WTC11 (cell line): ENCODE measurements at regions not wholly inside any gene's neighbourhood (a gene's known extent, or its start where the extent isn't known, plus 50 kb on each side); places are given as distances from the start of the nearest gene placed in this dataset.

Experiments
- ATAC-seq: fragments of 200-7000 bp; cut with Tn5 transposase; 2 replicates; pipeline ENCODE4 v1.10.0; 2021; ENCODE audit warnings: mild to moderate bottlenecking, moderate library complexity
- CTCF ChIA-PET: fragments of 300-600 bp; sonication (Branson Sonifier 250); formaldehyde crosslinking; loops from one replicate; lab custom pipeline; 2021; ENCODE audit warnings: antibody characterized with exemption; lab: Charles Lee
- POLR2A ChIA-PET: fragments of 350-600 bp; sonication (Branson Sonifier 250); formaldehyde crosslinking; loops from one replicate; lab custom pipeline; 2021; ENCODE audit warnings: antibody characterized with exemption; lab: Charles Lee
- DNase-seq: peaks from one replicate; pipeline ENCODE4 v3.0.0; 2021; ENCODE audit warnings: low spot score
- H3K27ac Mint-ChIP-seq: 2 replicates; pipeline ENCODE4 v1.8.0; 2021; ENCODE audit warnings: mixed read lengths
- H3K27me3 Mint-ChIP-seq: 2 replicates; pipeline ENCODE4 v1.8.0; 2021; ENCODE audit warnings: low read depth, mild to moderate bottlenecking, moderate library complexity, mixed read lengths
- H3K36me3 Mint-ChIP-seq: 2 replicates; pipeline ENCODE4 v1.8.0; 2021; ENCODE audit warnings: mixed read lengths
- H3K4me1 Mint-ChIP-seq: 2 replicates; pipeline ENCODE4 v1.8.0; 2022; ENCODE audit warnings: mixed read lengths
- H3K4me3 Mint-ChIP-seq: 2 replicates; pipeline ENCODE4 v1.8.0; 2021; ENCODE audit warnings: mild to moderate bottlenecking, moderate library complexity, mixed read lengths
- H3K9me3 Mint-ChIP-seq: 2 replicates; pipeline ENCODE4 v1.8.0; 2021; ENCODE audit warnings: mixed read lengths
- ARID4B ChIP-seq: sonication (generic); formaldehyde crosslinking; IDR thresholded peaks from 2 replicates; pipeline ENCODE4 v1.8.0; 2023; ENCODE audit warnings: missing genetic modification reagents, mild to moderate bottlenecking, borderline replicate concordance
- ATF6 ChIP-seq: sonication (generic); formaldehyde crosslinking; IDR thresholded peaks from 2 replicates; pipeline ENCODE4 v1.8.1; 2023; ENCODE audit warnings: mild to moderate bottlenecking, missing genetic modification reagents
- CBFB ChIP-seq: sonication (generic); formaldehyde crosslinking; IDR thresholded peaks from 2 replicates; pipeline ENCODE4 v1.8.1; 2022; ENCODE audit warnings: mild to moderate bottlenecking, low read depth, missing genetic modification reagents
- FOXP1 ChIP-seq: sonication (generic); formaldehyde crosslinking; IDR thresholded peaks from 2 replicates; pipeline ENCODE4 v1.8.0; 2022; ENCODE audit warnings: missing genetic modification reagents, mild to moderate bottlenecking, moderate library complexity, borderline replicate concordance
- FOXP4 ChIP-seq: sonication (generic); formaldehyde crosslinking; IDR thresholded peaks from 2 replicates; pipeline ENCODE4 v1.8.0; 2022; ENCODE audit warnings: mild to moderate bottlenecking, missing genetic modification reagents
- GABPB1 ChIP-seq: sonication (generic); formaldehyde crosslinking; IDR thresholded peaks from 2 replicates; pipeline ENCODE4 v1.8.1; 2023; ENCODE audit warnings: mild to moderate bottlenecking, missing genetic modification reagents
- IRF2 ChIP-seq: sonication (generic); formaldehyde crosslinking; IDR thresholded peaks from 2 replicates; pipeline ENCODE4 v1.8.0; 2022; ENCODE audit warnings: low read depth, missing genetic modification reagents, borderline replicate concordance
- KAT7 ChIP-seq: sonication (generic); formaldehyde crosslinking; IDR thresholded peaks from 2 replicates; pipeline ENCODE4 v1.8.1; 2023; ENCODE audit warnings: missing genetic modification reagents, mild to moderate bottlenecking, borderline replicate concordance
- MXD4 ChIP-seq: fragments of 250-450 bp; sonication (Bioruptor Pico); IDR thresholded peaks from 2 replicates; pipeline ENCODE4 v1.8.0; 2021; ENCODE audit warnings: mild to moderate bottlenecking, moderate library complexity, borderline replicate concordance
- NFYB ChIP-seq: sonication (generic); formaldehyde crosslinking; conservative IDR thresholded peaks from 2 replicates; pipeline ENCODE4 v1.8.0; 2022; ENCODE audit warnings: low read depth, missing genetic modification reagents
- PRRX2 ChIP-seq: fragments of 250-450 bp; sonication (Bioruptor Pico); IDR thresholded peaks from 2 replicates; pipeline ENCODE4 v1.8.0; 2021; ENCODE audit warnings: mild to moderate bottlenecking
- TEAD4 ChIP-seq: sonication (generic); formaldehyde crosslinking; IDR thresholded peaks from 2 replicates; pipeline ENCODE4 v1.8.0; 2022; ENCODE audit warnings: mild to moderate bottlenecking, missing genetic modification reagents
- TP53 ChIP-seq: sonication (generic); formaldehyde crosslinking; IDR thresholded peaks from 2 replicates; pipeline ENCODE4 v1.8.1; 2023; ENCODE audit warnings: mild to moderate bottlenecking, missing genetic modification reagents
- ZNF396 ChIP-seq: fragments of 250-450 bp; sonication (Bioruptor Pico); IDR thresholded peaks from 2 replicates; pipeline ENCODE4 v1.8.0; 2021; ENCODE audit warnings: mild to moderate bottlenecking, moderate library complexity, borderline replicate concordance
- ZNF425 ChIP-seq: fragments of 250-450 bp; sonication (Bioruptor Pico); conservative IDR thresholded peaks from 2 replicates; pipeline ENCODE4 v1.9.0; 2021; ENCODE audit warnings: mild to moderate bottlenecking
- TF ChIP-seq, protein P1 (sequence below): sonication (generic); formaldehyde crosslinking; IDR thresholded peaks from 2 replicates; pipeline ENCODE4 v1.8.1; 2023; ENCODE audit warnings: mild to moderate bottlenecking, missing genetic modification reagents
- TF ChIP-seq, protein P2 (sequence below): fragments of 250-450 bp; sonication (Bioruptor Pico); IDR thresholded peaks from 2 replicates; pipeline ENCODE4 v1.8.0; 2021; ENCODE audit warnings: mild to moderate bottlenecking
- TF ChIP-seq, protein P3 (sequence below): sonication (generic); formaldehyde crosslinking; IDR thresholded peaks from 2 replicates; pipeline ENCODE4 v1.8.1; 2022; ENCODE audit warnings: low read depth, mild to moderate bottlenecking, moderate library complexity, missing genetic modification reagents, borderline replicate concordance

DNA sequence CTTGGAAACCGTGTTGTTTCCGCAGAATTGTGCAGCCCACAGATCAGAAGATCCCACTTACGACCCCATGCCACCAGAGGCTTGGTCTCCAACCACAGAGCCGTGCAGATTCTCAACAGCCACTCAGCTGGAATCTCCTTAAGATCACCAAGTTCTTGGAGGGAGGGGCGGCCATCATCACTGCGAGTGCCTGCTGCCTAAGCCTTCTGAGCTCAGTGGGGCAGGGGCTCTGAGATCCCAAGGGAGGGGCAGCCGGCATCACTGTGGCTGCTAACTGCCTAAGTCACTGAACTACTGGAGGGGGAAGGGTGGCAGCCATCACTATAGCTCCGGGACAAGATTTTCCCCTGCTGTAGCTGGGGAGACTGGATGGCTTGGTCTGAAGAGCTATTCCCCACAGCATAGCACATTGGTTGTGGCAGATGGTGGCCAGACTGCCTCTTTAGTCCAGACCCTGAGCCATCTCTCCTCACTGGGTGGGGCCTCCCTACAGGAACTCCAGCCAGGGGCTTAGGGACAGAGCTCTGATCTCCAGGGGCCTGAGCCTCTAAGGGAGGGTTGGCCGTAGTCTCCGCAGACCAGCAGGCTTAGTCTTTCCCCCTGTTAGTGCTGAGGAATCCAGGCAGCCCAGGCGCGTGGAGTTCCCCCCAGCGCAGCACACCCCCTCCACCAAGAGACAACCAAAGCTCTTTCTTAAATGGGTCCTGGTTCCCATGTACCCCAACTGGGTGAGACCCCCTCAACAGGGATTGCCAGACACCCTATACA lies 1483.9 kb downstream of the ADGRL3 start:
- CTCF ChIA-PET = no interaction called here
- no peak for ATAC-seq
- Mint-ChIP-seq H3K4me3 (no peak overlapping the region), H3K36me3 (no peaks in the 10 kb centered on the region), H3K4me1 (0 out of 2 replicates have a peak, but pooled peaks cover 4% of the 10 kb centered on the region), H3K9me3 (no peaks in the 10 kb centered on the region), H3K27ac (no peak overlapping the region), H3K27me3 (no peaks in the 10 kb centered on the region)
- no peak for DNase-seq
- TF ChIP-seq IRF2 (no peak), MXD4 (CRISPR knock-in tag) (no peak), TEAD4 (CRISPR knock-in tag) (no peak), FOXP1 (CRISPR knock-in tag) (no peak), ZNF396 (CRISPR knock-in tag) (no peak), ARID4B (CRISPR knock-in tag) (no peak)
- TF ChIP-seq, protein P1, sequence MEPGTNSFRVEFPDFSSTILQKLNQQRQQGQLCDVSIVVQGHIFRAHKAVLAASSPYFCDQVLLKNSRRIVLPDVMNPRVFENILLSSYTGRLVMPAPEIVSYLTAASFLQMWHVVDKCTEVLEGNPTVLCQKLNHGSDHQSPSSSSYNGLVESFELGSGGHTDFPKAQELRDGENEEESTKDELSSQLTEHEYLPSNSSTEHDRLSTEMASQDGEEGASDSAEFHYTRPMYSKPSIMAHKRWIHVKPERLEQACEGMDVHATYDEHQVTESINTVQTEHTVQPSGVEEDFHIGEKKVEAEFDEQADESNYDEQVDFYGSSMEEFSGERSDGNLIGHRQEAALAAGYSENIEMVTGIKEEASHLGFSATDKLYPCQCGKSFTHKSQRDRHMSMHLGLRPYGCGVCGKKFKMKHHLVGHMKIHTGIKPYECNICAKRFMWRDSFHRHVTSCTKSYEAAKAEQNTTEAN (CRISPR knock-in tag) = no peak
- POLR2A ChIA-PET = no interaction called here

DNA sequence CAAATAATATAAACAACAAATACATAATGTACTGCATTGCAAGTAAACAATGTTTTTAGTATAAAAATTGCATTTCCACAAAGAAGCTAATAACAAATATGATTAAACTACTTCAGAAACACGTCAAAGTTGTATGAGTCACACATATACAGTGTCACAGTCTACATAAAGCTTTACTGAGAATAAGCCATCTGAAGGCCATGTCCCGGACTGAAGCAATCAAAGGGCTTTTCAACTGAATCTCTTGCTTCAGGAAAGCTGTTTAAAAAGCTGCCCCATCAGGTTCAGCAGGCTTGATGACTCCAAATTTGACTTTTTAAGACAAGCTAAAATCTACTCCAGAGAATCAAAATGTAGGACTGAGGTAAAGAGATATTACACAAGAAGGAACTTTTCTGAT lies 1476.8 kb downstream of the ADGRL3 start:
- no peak for ATAC-seq
- H3K27me3 Mint-ChIP-seq = peaks cover 2% of the 10 kb centered on the region; the same call in 1 of the 2 replicates
- POLR2A ChIA-PET = no interaction called here
- CTCF ChIA-PET = no interaction called here
- no peaks in the 10 kb centered on the region for H3K36me3 Mint-ChIP-seq
- no peak overlapping the region for H3K4me3 Mint-ChIP-seq
- no peak overlapping the region for H3K27ac Mint-ChIP-seq
- no peak for DNase-seq
- H3K4me1 Mint-ChIP-seq = no peaks in the 10 kb centered on the region
- H3K9me3 Mint-ChIP-seq = peaks cover 9% of the 10 kb centered on the region
- no peak for TF ChIP-seq CBFB (CRISPR knock-in tag)
- TF ChIP-seq KAT7 = no peak
- no peak for TF ChIP-seq PRRX2 (CRISPR knock-in tag)
- TF ChIP-seq NFYB (CRISPR knock-in tag) = no peak
- TF ChIP-seq FOXP4 (CRISPR knock-in tag) = no peak
- TF ChIP-seq ATF6 (CRISPR knock-in tag) = no peak
- TF ChIP-seq, protein P2, sequence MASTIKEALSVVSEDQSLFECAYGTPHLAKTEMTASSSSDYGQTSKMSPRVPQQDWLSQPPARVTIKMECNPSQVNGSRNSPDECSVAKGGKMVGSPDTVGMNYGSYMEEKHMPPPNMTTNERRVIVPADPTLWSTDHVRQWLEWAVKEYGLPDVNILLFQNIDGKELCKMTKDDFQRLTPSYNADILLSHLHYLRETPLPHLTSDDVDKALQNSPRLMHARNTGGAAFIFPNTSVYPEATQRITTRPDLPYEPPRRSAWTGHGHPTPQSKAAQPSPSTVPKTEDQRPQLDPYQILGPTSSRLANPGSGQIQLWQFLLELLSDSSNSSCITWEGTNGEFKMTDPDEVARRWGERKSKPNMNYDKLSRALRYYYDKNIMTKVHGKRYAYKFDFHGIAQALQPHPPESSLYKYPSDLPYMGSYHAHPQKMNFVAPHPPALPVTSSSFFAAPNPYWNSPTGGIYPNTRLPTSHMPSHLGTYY (CRISPR knock-in tag) = no peak
- TF ChIP-seq, protein P3, sequence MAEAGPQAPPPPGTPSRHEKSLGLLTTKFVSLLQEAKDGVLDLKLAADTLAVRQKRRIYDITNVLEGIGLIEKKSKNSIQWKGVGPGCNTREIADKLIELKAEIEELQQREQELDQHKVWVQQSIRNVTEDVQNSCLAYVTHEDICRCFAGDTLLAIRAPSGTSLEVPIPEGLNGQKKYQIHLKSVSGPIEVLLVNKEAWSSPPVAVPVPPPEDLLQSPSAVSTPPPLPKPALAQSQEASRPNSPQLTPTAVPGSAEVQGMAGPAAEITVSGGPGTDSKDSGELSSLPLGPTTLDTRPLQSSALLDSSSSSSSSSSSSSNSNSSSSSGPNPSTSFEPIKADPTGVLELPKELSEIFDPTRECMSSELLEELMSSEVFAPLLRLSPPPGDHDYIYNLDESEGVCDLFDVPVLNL (CRISPR knock-in tag) = no peak
- no peak for TF ChIP-seq GABPB1 (CRISPR knock-in tag)
- no peak for TF ChIP-seq ZNF425
- no peak for TF ChIP-seq TP53
- TF ChIP-seq FOXP1 (CRISPR knock-in tag) = no peak
